HepG2 (cell line): ENCODE measurements at regions not wholly inside any gene's neighbourhood (a gene's known extent, or its start where the extent isn't known, plus 50 kb on each side); places are given as distances from the start of the nearest gene placed in this dataset.

ENCODE experiments used
- ATAC-seq: fragments of 200-7000 bp; cut with Tn5 transposase; 3 replicates; pipeline ENCODE4 v1.9.1; 2020; ENCODE audit warnings: mild to moderate bottlenecking, moderate library complexity
- BruUV-seq: library from RNA; stranded (reverse); fragments of 400-500 nt; replicated peaks from 2 replicates; lab custom pipeline; 2021; lab: Mats Ljungman, UMichigan
- CTCF ChIA-PET: fragments of 300-600 bp; formaldehyde crosslinking; extraction: SDS; loops from one replicate; lab custom pipeline; 2021; ENCODE audit warnings: low total read pairs, inconsistent platforms, low intra/inter-chr PET ratio; lab: Yijun Ruan, JAX
- POLR2A ChIA-PET: fragments of 350-600 bp; sonication (Branson Sonifier 250); formaldehyde crosslinking; loops from one replicate; lab custom pipeline; 2020; ENCODE audit warnings: antibody characterized with exemption, inconsistent platforms; lab: Yijun Ruan, JAX
- DNase-seq: peaks from one replicate; pipeline ENCODE4 v3.0.0-alpha.2; 2015; ENCODE audit warnings: low spot score
- FAIRE-seq: peaks from 3 replicates; lab custom pipeline; 2011; peaks lifted over from hg19 to GRCh38; lab: Jason Lieb, UNC
- H2AFZ ChIP-seq: one replicate; pipeline ENCODE4 v1.6.1; 2011; ENCODE audit warnings: low read length, inconsistent platforms
- H3K27ac ChIP-seq: fragments of 300-600 bp; 3 replicates; pipeline ENCODE4 v1.8.0; 2011; ENCODE audit warnings: mixed run types, mild to moderate bottlenecking, mixed read lengths, low read length, inconsistent platforms; ENCODE audit not compliant: insufficient read depth; ENCODE audit errors: extremely low read length
- H3K27me3 ChIP-seq, 2 experiments: fragments of 200-600 bp in 1 of 2; 2 replicates in 1 of 2; 3 replicates in 1 of 2; pipeline versions ENCODE4 v1.6.0 to v1.8.0; 2011; ENCODE audit warnings: low read length in 2 of 2, mild to moderate bottlenecking in 2 of 2, moderate library complexity in 2 of 2, inconsistent platforms in 1 of 2; ENCODE audit not compliant: insufficient read depth in 2 of 2, control insufficient read depth in 1 of 2
- H3K36me3 ChIP-seq, 2 experiments: fragments of 200-600 bp in 1 of 2; replicated peaks in 1 of 2; 2 replicates in 1 of 2; 3 replicates in 1 of 2; pipeline versions ENCODE4 v1.5.1 to v1.8.0; 2011; ENCODE audit warnings: low read length in 2 of 2, inconsistent platforms in 1 of 2; ENCODE audit not compliant: insufficient read depth in 2 of 2, control insufficient read depth in 1 of 2
- H3K4me1 ChIP-seq: 2 replicates; pipeline ENCODE4 v1.5.1; 2012; ENCODE audit warnings: low read length, inconsistent platforms; ENCODE audit not compliant: insufficient read depth
- H3K4me2 ChIP-seq: 2 replicates; pipeline ENCODE4 v1.6.0; 2011; ENCODE audit warnings: low read depth, low read length, inconsistent platforms
- H3K4me3 ChIP-seq, 3 experiments: fragments of 200-600 bp in 1 of 3; sonication (generic), shearing (Covaris generic) in 1 of 3; replicated peaks in 1 of 3; 2 replicates each; pipeline ENCODE4 v1.5.1; 2011 to 2016; ENCODE audit warnings: low read length in 3 of 3, inconsistent platforms in 2 of 3, low read depth in 2 of 3, mild to moderate bottlenecking in 2 of 3, control low read depth in 1 of 3, mixed read lengths in 1 of 3; ENCODE audit not compliant: insufficient read depth in 1 of 3
- H3K79me2 ChIP-seq: one replicate; pipeline ENCODE4 v1.6.1; 2011; ENCODE audit warnings: low read length, inconsistent platforms; ENCODE audit not compliant: insufficient read depth
- H3K9ac ChIP-seq: 2 replicates; pipeline ENCODE4 v1.6.0; 2011; ENCODE audit warnings: mild to moderate bottlenecking, low read depth, low read length, inconsistent platforms; ENCODE audit not compliant: insufficient read depth
- H3K9me3 ChIP-seq: 2 replicates; pipeline ENCODE4 v1.5.1; 2012; ENCODE audit warnings: mild to moderate bottlenecking, low read length
- H4K20me1 ChIP-seq: 2 replicates; pipeline ENCODE4 v1.6.0; 2011; ENCODE audit warnings: inconsistent platforms, mild to moderate bottlenecking, low read length, moderate library complexity; ENCODE audit not compliant: insufficient read depth
- AKAP8 ChIP-seq: sonication (generic); formaldehyde crosslinking; IDR thresholded peaks from 2 replicates; pipeline ENCODE4 v1.5.1; 2020; ENCODE audit warnings: mild to moderate bottlenecking, missing genetic modification reagents
- MBNL3 ChIP-seq: fragments of 250-450 bp; sonication (Bioruptor Pico); conservative IDR thresholded peaks from 2 replicates; pipeline ENCODE4 v1.8.0; 2022; ENCODE audit warnings: mild to moderate bottlenecking, inconsistent platforms
- WIZ ChIP-seq: sonication (generic); formaldehyde crosslinking; IDR thresholded peaks from 2 replicates; pipeline ENCODE4 v1.5.1; 2020; ENCODE audit warnings: mild to moderate bottlenecking, missing genetic modification reagents
- WGBS: methylation state at CpG from one replicate; pipeline ENCODE4 v1.1.6; 2017; ENCODE audit warnings: low lambda C conversion rate; 5-methylcytosine and 5-hydroxymethylcytosine counted together
- in situ Hi-C: cut with HindIII; loops from 2 replicates; pipeline ENCODE4 v1.10.0; 2017; ENCODE audit warnings: low pct_unique_long_range_greater_than_20kb; ENCODE audit not compliant: extremely low pct_ligation_motif_present
- intact Hi-C: fragments of 100-400 bp; cut with micrococcal nuclease; formaldehyde crosslinking; loops from one replicate; pipeline ENCODE4 v1.10.0; 2022; ENCODE audit not compliant: unreplicated experiment

- Histone ChIP-seq H2AFZ (no peak overlapping the region), H3K79me2 (no peaks in the 10 kb centered on the region), H4K20me1 (no peaks in the 10 kb centered on the region), H3K4me3 (no peak overlapping the region)
- CTCF ChIA-PET, result no interaction called here
- no TSS peak for BruUV-seq
- DNase-seq, result no peak
- TF ChIP-seq AKAP8 (CRISPR knock-in tag) (no peak), WIZ (CRISPR knock-in tag) (no peak)
- TF ChIP-seq, all 625 proteins: peak for 0
- FAIRE-seq (no peak), ATAC-seq (no peak)
- Histone ChIP-seq H3K27me3 (no peaks in the 10 kb centered on the region; a peak in 1 of 5 replicates), H3K9me3 (peaks cover 11% of the 10 kb centered on the region; the same call in 1 of the 2 replicates), H3K4me1 (no peaks in the 10 kb centered on the region), H3K27ac (no peak overlapping the region), H3K9ac (no peak overlapping the region), H3K36me3 (no peaks in the 10 kb centered on the region), H3K4me2 (no peak overlapping the region)
- intact Hi-C loops, result no loop called here
- in situ Hi-C loops, result no loop called here
- 2% methylated on average over 2 of the region's 2 CpGs for WGBS
- POLR2A ChIA-PET, result no interaction called here
Observed at GRCh38 chr7:114822844-114823243, 99.0 kb upstream of the MDFIC start.

- CTCF ChIA-PET, result no interaction called here
- in situ Hi-C loops, result no loop called here
- Histone ChIP-seq H3K27me3 (no peaks in the 10 kb centered on the region; a peak in 1 of 5 replicates), H3K4me2 (no peak overlapping the region), H3K9me3 (peaks cover 14% of the 10 kb centered on the region; the same call in 1 of the 2 replicates), H4K20me1 (no peaks in the 10 kb centered on the region), H2AFZ (no peak overlapping the region), H3K4me1 (no peaks in the 10 kb centered on the region), H3K4me3 (no peak overlapping the region), H3K9ac (no peak overlapping the region), H3K79me2 (no peaks in the 10 kb centered on the region), H3K36me3 (no peaks in the 10 kb centered on the region), H3K27ac (no peak overlapping the region)
- POLR2A ChIA-PET, result no interaction called here
- DNase-seq (no peak), ATAC-seq (no peak), FAIRE-seq (no peak)
- 33% methylated on average over 1 of the region's 1 CpG for WGBS
- no TSS peak for BruUV-seq
- TF ChIP-seq MBNL3 (CRISPR knock-in tag), result no peak
- intact Hi-C loops, result no loop called here
Observed at GRCh38 chr7:114823290-114823689, 98.6 kb upstream of the MDFIC start.
